ENCODE measurements at regions not wholly inside any gene's neighbourhood (a gene's known extent, or its start where the extent isn't known, plus 50 kb on each side); places are given as distances from the start of the nearest gene placed in this dataset.

GRCh38 chr13:22014469-22014868 is 343.6 kb downstream of the FGF9 start:
- no peak for DNase-seq

- no peak for DNase-seq
Measured at GRCh38 chr13:22017226-22017625, 346.4 kb downstream of the FGF9 start.

GRCh38 chr13:22018076-22018835 is 347.4 kb downstream of the FGF9 start:
- no peak for DNase-seq

DNA sequence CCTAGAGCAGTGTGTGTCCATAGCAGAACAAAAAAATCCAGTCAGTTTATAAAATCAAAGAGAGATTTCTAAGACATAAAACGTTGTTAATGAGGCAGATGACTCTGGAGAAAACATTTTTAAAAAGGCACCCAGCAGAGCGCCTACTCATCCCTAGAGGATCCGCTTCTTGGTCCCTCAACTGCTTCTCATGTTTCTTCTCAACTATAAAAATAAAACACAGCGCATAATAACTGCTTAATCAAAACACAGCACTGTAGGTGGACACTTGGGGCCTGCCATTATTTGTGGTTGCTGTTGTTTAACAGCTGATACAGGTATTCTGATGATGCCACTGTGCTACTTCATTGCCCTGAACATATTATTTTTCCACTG is 347.9 kb downstream of the FGF9 start:
- DNase-seq = no peak

DNA sequence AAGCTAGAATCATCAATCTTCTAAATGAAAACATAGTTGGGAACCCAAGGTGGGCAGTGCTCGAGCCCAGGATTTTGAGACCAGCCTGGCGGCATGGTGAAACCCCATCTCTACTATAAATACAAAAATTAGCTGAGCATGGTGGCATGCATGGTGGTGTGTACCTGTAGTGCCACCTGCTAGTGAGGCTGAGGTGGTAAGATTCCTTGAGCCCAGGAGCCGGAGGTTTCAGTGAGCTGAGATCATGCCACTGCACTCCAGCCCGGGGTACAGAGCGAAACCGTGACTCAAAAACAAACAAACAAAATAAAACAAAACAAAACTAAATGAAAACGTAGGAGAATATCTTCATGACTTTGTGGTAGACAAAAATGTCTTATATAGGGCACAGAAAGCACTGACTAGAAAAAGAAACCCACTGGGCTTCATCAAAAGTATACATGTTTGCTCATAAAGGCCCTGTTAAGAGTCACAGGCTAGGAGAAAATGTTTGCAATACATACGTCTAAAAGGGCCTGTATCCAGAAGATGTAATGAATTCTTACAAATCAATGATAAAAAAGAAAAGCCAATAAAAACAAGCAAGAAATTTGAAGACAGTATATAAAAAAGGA is 353.6 kb downstream of the FGF9 start:
- DNase-seq = no peak

DNA sequence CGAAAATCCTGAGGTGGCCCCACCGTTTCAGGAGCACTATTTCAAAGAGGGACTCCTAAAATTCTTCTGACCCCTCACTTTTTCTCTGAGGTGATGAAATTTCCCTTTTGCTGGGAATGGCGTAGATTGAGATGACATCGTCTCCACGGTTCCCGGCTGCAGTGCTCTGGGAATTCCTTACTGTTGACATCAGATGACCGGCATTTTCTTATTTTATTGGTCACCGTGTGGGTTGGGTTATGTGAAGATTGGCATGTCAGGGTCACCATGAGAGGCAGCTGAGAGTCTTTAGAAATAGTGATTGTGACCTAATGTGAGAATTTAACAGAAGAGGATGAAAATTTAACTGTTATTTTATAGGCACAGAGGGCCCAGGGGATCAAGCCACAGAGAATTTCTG is 356.7 kb downstream of the FGF9 start:
- DNase-seq = no peak

- no peak for DNase-seq
Measured at GRCh38 chr13:22028831-22029230, 358.0 kb downstream of the FGF9 start.

DNA sequence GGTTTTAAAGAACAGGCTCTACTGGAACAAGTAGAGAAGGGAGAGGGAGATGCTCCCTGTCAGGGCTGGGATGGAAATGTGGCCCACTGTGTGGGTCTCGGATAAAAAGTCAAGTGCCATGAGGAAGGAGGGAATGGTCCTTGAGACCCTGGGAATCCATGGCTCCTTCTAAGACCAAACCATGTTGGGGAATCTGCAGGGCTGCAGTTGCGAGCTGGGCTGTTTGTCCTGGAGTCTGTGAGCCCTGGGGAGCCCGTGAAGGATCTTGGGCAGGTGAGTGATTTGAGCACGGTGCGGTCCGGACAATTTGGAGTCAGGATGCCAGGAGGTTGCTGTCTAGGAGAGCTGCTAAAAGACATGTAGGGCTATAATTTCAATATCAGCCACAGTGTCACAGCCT is 359.4 kb downstream of the FGF9 start:
- DNase-seq = no peak

DNA sequence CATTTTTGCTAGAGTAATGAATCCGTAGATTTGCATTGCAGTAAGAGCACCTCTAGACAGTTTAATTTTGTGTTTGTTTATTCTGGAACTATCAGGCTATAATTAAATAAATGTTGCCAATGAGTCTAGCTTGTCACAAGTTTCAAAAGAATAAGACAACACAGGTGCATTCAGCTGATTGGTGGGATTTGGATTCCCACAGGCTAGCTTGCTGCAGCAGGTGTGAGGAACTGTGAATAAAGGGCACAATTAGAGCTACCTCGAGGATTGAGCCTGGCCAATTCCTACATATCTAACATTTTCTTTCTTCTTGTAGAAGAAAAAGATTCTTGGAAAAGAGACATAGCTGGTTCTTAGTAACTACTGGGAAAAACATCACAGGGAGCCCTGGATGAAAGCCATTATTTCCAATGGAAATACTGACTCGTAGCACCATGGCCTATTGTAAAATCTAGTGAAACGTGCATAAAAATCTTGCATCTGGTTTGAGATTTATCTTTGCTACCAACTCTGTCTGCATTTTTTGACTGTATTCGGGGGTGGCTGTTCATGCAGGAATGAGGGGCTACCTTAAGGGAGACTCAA is 360.9 kb downstream of the FGF9 start:
- DNase-seq = peak; percentile 87

DNA sequence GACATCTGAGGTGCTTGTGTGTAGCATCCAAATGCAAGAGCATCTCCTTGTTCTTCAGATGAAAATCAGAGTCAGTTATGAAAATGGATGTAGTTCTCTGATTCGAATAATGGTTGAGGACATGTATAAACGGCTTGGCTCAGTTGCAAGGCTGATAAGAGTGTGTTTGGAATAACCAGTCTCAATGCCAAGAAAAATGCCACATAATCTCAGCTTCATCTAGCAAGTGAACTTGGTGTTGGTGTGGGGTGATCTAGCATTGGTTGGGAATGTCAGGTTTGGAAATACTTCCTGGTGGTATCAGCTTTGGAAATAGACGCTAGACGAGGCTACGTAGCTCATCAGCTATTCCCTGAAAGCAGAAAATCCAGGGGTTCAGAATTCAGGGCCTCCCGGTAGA is 362.0 kb downstream of the FGF9 start:
- no peak for DNase-seq

- DNase-seq = no peak
Measured at GRCh38 chr13:22039961-22040360, 369.1 kb downstream of the FGF9 start.

- no peak for DNase-seq
Measured at GRCh38 chr13:22040810-22041364, 370.0 kb downstream of the FGF9 start.

DNA sequence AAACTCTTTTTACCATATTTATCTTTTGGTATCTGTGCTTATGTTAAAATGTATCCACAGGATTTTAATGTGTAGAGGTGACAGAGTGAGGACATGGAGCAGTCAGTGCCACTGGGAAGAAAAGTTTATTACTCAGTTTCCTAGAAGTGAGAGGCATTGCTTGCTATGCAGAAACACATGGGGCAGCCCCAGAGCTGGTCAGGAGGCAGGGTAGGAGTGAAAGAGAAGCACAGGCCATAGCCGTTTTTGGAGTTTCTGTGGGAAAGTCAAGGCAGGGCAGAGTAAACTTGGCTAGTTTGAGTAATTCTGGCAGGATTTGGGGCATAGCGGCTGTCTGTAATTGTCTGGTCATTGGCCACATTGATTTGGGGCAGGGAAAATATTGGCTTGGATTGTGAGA is 370.9 kb downstream of the FGF9 start:
- no peak for DNase-seq

GRCh38 chr13:22047082-22047784 is 376.4 kb downstream of the FGF9 start:
- no peak for DNase-seq

GRCh38 chr13:22047785-22048104 is 376.9 kb downstream of the FGF9 start:
- no peak for DNase-seq

DNA sequence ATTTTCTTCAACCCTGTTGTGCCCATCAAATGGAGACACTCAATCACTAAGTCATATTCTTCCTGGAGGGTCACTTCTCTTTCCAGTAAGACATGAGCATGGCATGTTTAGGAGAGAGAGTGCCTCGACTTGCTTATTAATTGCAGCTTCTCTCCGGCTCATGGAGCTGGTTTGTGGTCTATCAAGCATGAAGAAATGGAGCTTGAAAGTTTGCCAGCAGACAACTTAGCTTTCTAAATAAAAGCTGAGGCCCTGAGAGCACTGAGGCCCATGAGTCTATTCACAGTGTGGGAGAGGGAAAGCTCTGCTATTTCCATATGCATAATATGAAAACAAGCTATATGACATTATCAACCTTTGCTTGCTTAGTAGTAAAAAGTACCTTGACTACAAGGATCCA is 378.5 kb downstream of the FGF9 start:
- no peak for DNase-seq

DNA sequence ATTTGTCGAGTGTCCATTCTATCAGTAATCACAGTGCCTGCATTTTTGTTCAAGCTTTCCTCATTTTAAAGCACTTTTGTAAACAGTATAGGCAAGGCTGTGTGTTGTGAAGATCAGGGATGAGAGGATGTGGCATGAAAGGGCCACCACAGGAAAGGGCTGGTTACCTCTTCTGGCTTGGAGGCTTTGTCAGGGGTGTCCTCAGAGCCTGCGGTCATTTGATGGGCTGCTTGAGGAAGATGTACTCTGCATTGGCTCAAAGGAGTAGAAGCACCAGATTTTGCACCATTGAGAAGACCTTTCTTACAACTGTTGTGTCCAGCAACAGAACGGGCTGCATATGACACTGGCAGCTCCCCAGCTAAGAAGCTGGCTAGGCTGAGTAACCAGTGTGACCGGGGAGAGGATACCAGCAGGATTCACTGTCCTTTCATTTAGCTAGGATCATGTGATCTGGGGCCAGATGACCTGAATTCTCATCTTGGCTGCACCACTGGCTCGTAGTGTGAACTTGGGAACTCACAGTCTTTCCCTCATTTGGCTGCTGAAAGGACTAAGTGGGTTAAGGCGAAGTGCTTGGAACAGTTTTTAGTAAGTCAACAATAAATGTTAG is 380.2 kb downstream of the FGF9 start:
- no peak for DNase-seq

DNA sequence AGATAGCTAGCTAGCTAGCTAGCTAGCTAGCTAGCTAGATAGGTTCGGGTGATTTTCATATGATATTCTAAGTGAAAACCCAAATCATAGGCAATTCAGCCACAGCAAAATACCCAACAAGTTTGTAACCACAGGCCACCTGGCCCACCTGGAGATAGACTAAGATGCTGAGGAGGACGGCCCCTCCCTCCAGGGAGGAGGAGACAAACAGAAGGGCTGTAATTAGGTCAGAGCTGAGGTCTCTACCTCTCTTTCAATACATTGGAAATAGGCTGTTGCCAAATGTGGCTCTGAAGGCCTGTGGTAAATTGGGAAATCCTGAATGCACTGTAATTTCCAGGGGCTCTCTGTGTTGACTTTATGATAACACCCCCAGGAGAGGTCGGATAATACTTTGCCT is 382.2 kb downstream of the FGF9 start:
- no peak for DNase-seq

GRCh38 chr13:22055259-22055658 is 384.4 kb downstream of the FGF9 start:
- no peak for DNase-seq

- no peak for DNase-seq
Measured at GRCh38 chr13:22060187-22060586, 389.3 kb downstream of the FGF9 start.

- DNase-seq = no peak
Measured at GRCh38 chr13:22061371-22061805, 390.5 kb downstream of the FGF9 start.

- DNase-seq = no peak
Measured at GRCh38 chr13:22061806-22062391, 391.0 kb downstream of the FGF9 start.

Data from hindlimb muscle (tissue), 1 donor.